SK-N-SH (cell line): ENCODE measurements at regions not wholly inside any gene's neighbourhood (a gene's known extent, or its start where the extent isn't known, plus 50 kb on each side); places are given as distances from the start of the nearest gene placed in this dataset.

Source experiments
- CTCF ChIP-seq: fragments of 200-600 bp; sonication (generic); IDR thresholded peaks from 2 replicates; pipeline ENCODE4 v1.6.1; 2017; ENCODE audit warnings: antibody characterized with exemption, mild to moderate bottlenecking, moderate library complexity
- FOSL2 ChIP-seq: IDR thresholded peaks from 2 replicates; pipeline ENCODE4 v1.4.0; 2012; ENCODE audit warnings: low read depth, mild to moderate bottlenecking, moderate library complexity, borderline replicate concordance
- GABPA ChIP-seq: IDR thresholded peaks from 2 replicates; pipeline ENCODE4 v1.4.0; 2012; ENCODE audit warnings: low read depth, mild to moderate bottlenecking
- MAX ChIP-seq: IDR thresholded peaks from 2 replicates; pipeline ENCODE4 v1.4.0; 2012; ENCODE audit warnings: low read depth
- POLR2AphosphoS5 ChIP-seq: IDR thresholded peaks from 2 replicates; pipeline ENCODE4 v1.6.1; 2012; ENCODE audit warnings: low read depth, low read length
- SMC3 ChIP-seq: IDR thresholded peaks from 2 replicates; pipeline ENCODE4 v1.6.1; 2012; ENCODE audit warnings: low read depth, low read length, improper control_type of control experiment
- USF2 ChIP-seq: fragments of 150-350 bp; IDR thresholded peaks from 2 replicates; pipeline ENCODE4 v1.6.1; 2017; ENCODE audit warnings: antibody characterized with exemption, low read length, low read depth, borderline replicate concordance
- YY1 ChIP-seq: IDR thresholded peaks from 2 replicates; pipeline ENCODE4 v1.4.0; 2012; ENCODE audit warnings: low read depth, mild to moderate bottlenecking

- TF ChIP-seq USF2 (no peak), CTCF (no peak), FOSL2 (no peak), MAX (no peak), SMC3 (no peak), YY1 (no peak), POLR2AphosphoS5 (no peak), GABPA (no peak)
These were observed 245.3 kb downstream of the TFCP2L1 start for GRCh38 chr2:121039679-121040078.
